OCI-LY3 (cell line): ENCODE measurements at regions not wholly inside any gene's neighbourhood (a gene's known extent, or its start where the extent isn't known, plus 50 kb on each side); places are given as distances from the start of the nearest gene placed in this dataset.

Source experiments
- H2AFZ ChIP-seq: fragments of 200-600, 300-600 bp; shearing (Covaris generic); 2 replicates; pipeline ENCODE4 v1.6.0; 2014; ENCODE audit warnings: antibody characterized with exemption, low read depth, low read length
- H3K27ac ChIP-seq: fragments of 200-600, 300-600 bp; sonication (generic); 2 replicates; pipeline ENCODE4 v1.5.1; 2014; ENCODE audit warnings: mild to moderate bottlenecking, low read length, moderate library complexity, mixed read lengths
- H3K27me3 ChIP-seq: fragments of 200-600, 300-600 bp; sonication (generic); 2 replicates; pipeline ENCODE4 v1.6.1; 2014; ENCODE audit warnings: low read depth, low read length, mixed read lengths
- H3K36me3 ChIP-seq: fragments of 200-600, 300-600 bp; sonication (generic); replicated peaks from 2 replicates; pipeline ENCODE3; 2014; ENCODE audit warnings: low read depth, low read length, mixed read lengths
- H3K4me1 ChIP-seq: fragments of 300-600, 200-600 bp; sonication (generic); 2 replicates; pipeline ENCODE4 v1.6.1; 2014; ENCODE audit warnings: low read length, mixed read lengths
- H3K4me2 ChIP-seq: fragments of 200-600, 300-600 bp; sonication (generic); 2 replicates; pipeline ENCODE4 v1.6.1; 2014; ENCODE audit warnings: low read length, mixed read lengths
- H3K4me3 ChIP-seq: fragments of 300-600, 200-600 bp; sonication (generic); 2 replicates; pipeline ENCODE4 v1.5.1; 2014; ENCODE audit warnings: antibody characterized with exemption, mild to moderate bottlenecking, low read length, moderate library complexity
- H3K79me2 ChIP-seq: fragments of 300-600, 200-600 bp; shearing (Covaris generic); 2 replicates; pipeline ENCODE4 v1.6.1; 2014; ENCODE audit warnings: mild to moderate bottlenecking, low read length, mixed read lengths
- H3K9ac ChIP-seq: fragments of 300-600, 200-600 bp; shearing (Covaris generic); 2 replicates; pipeline ENCODE4 v1.6.0; 2014; ENCODE audit warnings: mild to moderate bottlenecking, low read length, moderate library complexity
- H3K9me3 ChIP-seq: fragments of 200-600, 300-600 bp; shearing (Covaris generic); 2 replicates; pipeline ENCODE4 v1.6.1; 2014; ENCODE audit warnings: low read length, mixed read lengths; ENCODE audit not compliant: insufficient read depth
- H4K20me1 ChIP-seq: fragments of 200-600, 300-600 bp; sonication (generic); 2 replicates; pipeline ENCODE4 v1.6.1; 2016; ENCODE audit warnings: low read length, mixed read lengths; ENCODE audit not compliant: insufficient read depth
- CTCF ChIP-seq: fragments of 200-600, 300-600 bp; sonication (generic); IDR thresholded peaks from 2 replicates; pipeline ENCODE4 v1.5.1; 2014; ENCODE audit warnings: antibody characterized with exemption, low read length, low read depth
- EZH2phosphoT487 ChIP-seq: fragments of 200-600 bp; shearing (Covaris generic); IDR thresholded peaks from 2 replicates; pipeline ENCODE4 v1.6.1; 2018; ENCODE audit warnings: antibody characterized with exemption, mixed run types, low read depth

GRCh38 chr1:47584249-47584648 lies 146.4 kb downstream of the FOXD2 start:
- H3K27me3 ChIP-seq = peaks cover 19% of the 10 kb centered on the region
- no peaks in the 10 kb centered on the region for H3K4me1 ChIP-seq

GRCh38 chr1:47585141-47585902 lies 147.5 kb downstream of the FOXD2 start:
- Histone ChIP-seq H3K79me2 (no peaks in the 10 kb centered on the region), H2AFZ (no peak overlapping the region), H3K27ac (no peak overlapping the region), H4K20me1 (no peaks in the 10 kb centered on the region), H3K4me1 (no peaks in the 10 kb centered on the region), H3K4me2 (no peak overlapping the region), H3K9me3 (no peaks in the 10 kb centered on the region), H3K27me3 (peaks cover 19% of the 10 kb centered on the region), H3K4me3 (no peak overlapping the region), H3K9ac (no peak overlapping the region), H3K36me3 (no peaks in the 10 kb centered on the region)
- TF ChIP-seq CTCF = no peak
- TF ChIP-seq EZH2phosphoT487 = no peak

More at GRCh38 chr1:47584249-47584648, 146.4 kb downstream of the FOXD2 start:
- H3K79me2 ChIP-seq = no peaks in the 10 kb centered on the region
- no peak overlapping the region for H2AFZ ChIP-seq
- TF ChIP-seq CTCF (no peak), EZH2phosphoT487 (no peak)
- H3K27ac ChIP-seq = no peak overlapping the region
- no peaks in the 10 kb centered on the region for H4K20me1 ChIP-seq
- no peaks in the 10 kb centered on the region for H3K36me3 ChIP-seq
- H3K9me3 ChIP-seq = no peaks in the 10 kb centered on the region
- H3K4me2 ChIP-seq = no peak overlapping the region
- H3K9ac ChIP-seq = no peak overlapping the region
- no peak overlapping the region for H3K4me3 ChIP-seq

GRCh38 chr1:47587891-47588582 lies 150.2 kb downstream of the FOXD2 start:
- H4K20me1 ChIP-seq = no peaks in the 10 kb centered on the region
- no peaks in the 10 kb centered on the region for H3K36me3 ChIP-seq
- no peak overlapping the region for H3K4me2 ChIP-seq
- no peaks in the 10 kb centered on the region for H3K4me1 ChIP-seq
- H3K27me3 ChIP-seq = peaks cover 4% of the 10 kb centered on the region; the same call in 1 of the 2 replicates
- no peak overlapping the region for H3K9ac ChIP-seq
- H3K79me2 ChIP-seq = no peaks in the 10 kb centered on the region
- H3K4me3 ChIP-seq = no peak overlapping the region
- H3K9me3 ChIP-seq = no peaks in the 10 kb centered on the region
- no peak overlapping the region for H3K27ac ChIP-seq
- no peak overlapping the region for H2AFZ ChIP-seq
- TF ChIP-seq CTCF = no peak
- TF ChIP-seq EZH2phosphoT487 = no peak

- TF ChIP-seq CTCF (no peak), EZH2phosphoT487 (no peak)
Observed at GRCh38 chr1:47590523-47591225, 152.8 kb downstream of the FOXD2 start.

More at GRCh38 chr1:47590523-47591225, 152.8 kb downstream of the FOXD2 start:
- Histone ChIP-seq H3K4me3 (no peak overlapping the region), H3K4me2 (no peak overlapping the region), H3K27ac (no peak overlapping the region), H2AFZ (no peak overlapping the region), H3K36me3 (no peaks in the 10 kb centered on the region), H3K9me3 (no peaks in the 10 kb centered on the region), H3K79me2 (no peaks in the 10 kb centered on the region), H4K20me1 (no peaks in the 10 kb centered on the region), H3K9ac (no peak overlapping the region), H3K4me1 (no peaks in the 10 kb centered on the region), H3K27me3 (no peaks in the 10 kb centered on the region)
